Bronchial epithelial cell (primary cell): ENCODE measurements at regions not wholly inside any gene's neighbourhood (a gene's known extent, or its start where the extent isn't known, plus 50 kb on each side); places are given as distances from the start of the nearest gene placed in this dataset.

Source experiments
- DNase-seq: peaks from one replicate; pipeline ENCODE4 v3.0.0-alpha.2; 2010; ENCODE audit warnings: low read depth
- FAIRE-seq: peaks from 2 replicates; lab custom pipeline; 2011; peaks lifted over from hg19 to GRCh38; lab: Jason Lieb, UNC
- H3K27me3 ChIP-seq: 2 replicates; pipeline ENCODE4 v1.5.1; 2011; ENCODE audit warnings: low read length; ENCODE audit not compliant: control insufficient read depth, insufficient read depth
- H3K36me3 ChIP-seq: 2 replicates; pipeline ENCODE4 v1.5.1; 2011; ENCODE audit warnings: low read length; ENCODE audit not compliant: control insufficient read depth, insufficient read depth
- H3K4me3 ChIP-seq: 2 replicates; pipeline ENCODE4 v1.5.1; 2011; ENCODE audit warnings: mild to moderate bottlenecking, low read depth, low read length, control low read depth
- TF ChIP-seq, protein P1 (sequence below): IDR thresholded peaks from 2 replicates; pipeline ENCODE4 v1.5.1; 2011; ENCODE audit warnings: mild to moderate bottlenecking, moderate library complexity, low read length, control low read depth, inconsistent platforms; ENCODE audit not compliant: insufficient read depth, severe bottlenecking

DNA sequence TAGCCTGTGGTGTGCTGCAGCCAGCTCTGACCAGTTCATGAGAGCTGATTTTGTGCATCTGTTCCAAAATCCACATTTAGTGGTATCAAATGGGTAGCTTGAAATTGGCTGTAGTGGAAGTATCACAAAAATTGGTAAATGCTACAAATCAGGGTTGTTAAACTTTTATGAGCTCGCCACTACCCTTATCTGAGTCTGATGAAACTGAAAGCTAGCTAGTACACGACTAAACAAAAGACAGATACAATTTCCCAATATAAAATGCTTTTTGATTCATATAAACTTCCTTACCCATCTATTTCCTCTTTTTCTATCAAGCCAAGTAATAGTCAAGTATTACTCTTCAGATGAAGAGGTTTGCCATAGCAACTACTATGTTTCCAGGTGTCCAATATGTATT is 392.0 kb downstream of the TMEM161B start:
- no peak for FAIRE-seq

DNA sequence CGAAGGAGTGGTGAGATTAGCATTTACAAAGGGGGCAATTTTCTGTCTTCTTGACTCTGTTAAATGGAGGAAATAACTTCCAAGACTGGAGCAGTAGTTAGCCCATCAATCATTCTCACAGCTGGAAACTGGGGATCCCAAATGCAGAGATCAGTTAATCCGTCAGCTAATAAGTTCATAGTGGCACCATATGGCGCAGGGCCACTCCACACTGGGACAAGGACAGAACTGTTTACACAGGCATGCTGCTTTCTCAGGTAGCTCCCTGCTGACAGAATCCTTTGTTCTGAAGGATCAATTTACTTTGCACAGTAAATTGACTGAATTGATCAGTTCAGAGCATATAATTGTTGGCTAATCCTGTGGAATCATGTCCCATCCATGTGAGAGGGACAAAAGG is 395.7 kb downstream of the TMEM161B start:
- Histone ChIP-seq H3K27me3 (no peaks in the 10 kb centered on the region), H3K4me3 (no peak overlapping the region), H3K36me3 (no peaks in the 10 kb centered on the region)
- TF ChIP-seq, protein P1, sequence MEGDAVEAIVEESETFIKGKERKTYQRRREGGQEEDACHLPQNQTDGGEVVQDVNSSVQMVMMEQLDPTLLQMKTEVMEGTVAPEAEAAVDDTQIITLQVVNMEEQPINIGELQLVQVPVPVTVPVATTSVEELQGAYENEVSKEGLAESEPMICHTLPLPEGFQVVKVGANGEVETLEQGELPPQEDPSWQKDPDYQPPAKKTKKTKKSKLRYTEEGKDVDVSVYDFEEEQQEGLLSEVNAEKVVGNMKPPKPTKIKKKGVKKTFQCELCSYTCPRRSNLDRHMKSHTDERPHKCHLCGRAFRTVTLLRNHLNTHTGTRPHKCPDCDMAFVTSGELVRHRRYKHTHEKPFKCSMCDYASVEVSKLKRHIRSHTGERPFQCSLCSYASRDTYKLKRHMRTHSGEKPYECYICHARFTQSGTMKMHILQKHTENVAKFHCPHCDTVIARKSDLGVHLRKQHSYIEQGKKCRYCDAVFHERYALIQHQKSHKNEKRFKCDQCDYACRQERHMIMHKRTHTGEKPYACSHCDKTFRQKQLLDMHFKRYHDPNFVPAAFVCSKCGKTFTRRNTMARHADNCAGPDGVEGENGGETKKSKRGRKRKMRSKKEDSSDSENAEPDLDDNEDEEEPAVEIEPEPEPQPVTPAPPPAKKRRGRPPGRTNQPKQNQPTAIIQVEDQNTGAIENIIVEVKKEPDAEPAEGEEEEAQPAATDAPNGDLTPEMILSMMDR: no peak
- FAIRE-seq (peak; percentile 18), DNase-seq (no peak)

More for the DNA sequence above, 392.0 kb downstream of the TMEM161B start:
- Histone ChIP-seq H3K27me3 (no peaks in the 10 kb centered on the region), H3K36me3 (no peaks in the 10 kb centered on the region), H3K4me3 (no peak overlapping the region)
- TF ChIP-seq, protein P1: no peak
- DNase-seq: no peak

DNA sequence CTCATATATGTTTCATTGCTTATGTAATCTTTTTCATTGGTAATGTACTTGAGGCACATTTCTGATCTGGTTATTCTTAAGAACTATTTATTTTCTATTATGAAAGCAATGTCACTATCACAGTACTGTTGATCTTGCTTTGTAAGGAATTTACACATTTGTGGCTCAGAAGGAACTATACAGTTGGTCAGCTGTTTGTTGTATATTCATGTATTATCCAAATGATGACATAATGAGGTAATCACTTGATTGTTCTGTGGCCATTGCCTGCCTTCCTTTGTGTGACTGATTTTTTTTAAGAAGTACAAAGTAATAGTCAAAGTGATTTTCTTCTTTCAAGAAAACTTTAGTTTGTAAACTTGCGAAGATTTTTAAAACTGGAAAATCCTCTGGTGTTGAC is 399.9 kb downstream of the TMEM161B start:
- no peak overlapping the region for H3K4me3 ChIP-seq
- FAIRE-seq (no peak), DNase-seq (no peak)
- no peaks in the 10 kb centered on the region for H3K27me3 ChIP-seq
- TF ChIP-seq, protein P1: no peak
- H3K36me3 ChIP-seq: no peaks in the 10 kb centered on the region

- TF ChIP-seq, protein P1: no peak
- Histone ChIP-seq H3K4me3 (no peak overlapping the region), H3K27me3 (no peaks in the 10 kb centered on the region), H3K36me3 (no peaks in the 10 kb centered on the region)
- no peak for DNase-seq
- FAIRE-seq: no peak
Measured at GRCh38 chr5:87867281-87867680, 401.4 kb downstream of the TMEM161B start.

DNA sequence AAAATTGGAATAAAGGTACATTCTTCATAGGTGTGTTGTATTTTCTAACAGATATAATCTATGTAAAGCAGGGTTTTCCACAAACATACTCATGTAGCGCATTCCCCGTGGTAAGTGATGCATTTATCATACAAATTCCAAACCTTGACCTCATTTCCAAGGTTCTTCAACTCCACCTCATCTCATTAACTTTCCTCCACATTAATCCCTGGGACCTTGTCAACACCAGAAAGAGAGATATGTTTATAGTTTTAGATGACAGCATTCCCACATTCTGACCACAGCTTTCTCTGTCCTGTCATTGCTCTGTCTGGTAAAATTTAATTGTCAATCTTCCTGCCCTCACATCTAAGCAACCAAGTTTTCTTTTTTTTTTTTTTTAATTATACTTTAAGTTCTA is 415.1 kb downstream of the TMEM161B start:
- Histone ChIP-seq H3K36me3 (no peaks in the 10 kb centered on the region), H3K4me3 (no peak overlapping the region), H3K27me3 (no peaks in the 10 kb centered on the region)
- TF ChIP-seq, protein P1: no peak
- DNase-seq (no peak), FAIRE-seq (no peak)

DNA sequence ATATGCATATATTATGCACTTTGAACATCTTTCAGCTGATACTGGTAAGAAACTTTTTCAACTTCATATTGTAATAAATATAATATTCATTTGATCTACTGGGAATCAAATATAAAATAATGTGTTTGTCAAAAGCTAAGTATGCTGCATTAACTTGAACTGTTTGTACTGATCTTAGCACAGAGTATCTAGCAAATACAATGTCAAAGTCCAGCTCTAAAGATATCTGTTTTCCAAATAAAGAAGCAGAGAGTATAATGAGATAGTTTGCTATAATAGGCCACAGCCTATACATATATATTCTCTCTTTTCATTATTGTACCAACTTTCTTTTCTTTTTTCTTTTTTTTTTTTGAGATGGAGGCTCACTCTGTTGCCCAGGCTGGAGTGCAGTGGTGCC is 417.0 kb downstream of the TMEM161B start:
- no peak overlapping the region for H3K4me3 ChIP-seq
- no peak for DNase-seq
- H3K36me3 ChIP-seq: no peaks in the 10 kb centered on the region
- no peak for FAIRE-seq
- TF ChIP-seq, protein P1: no peak
- H3K27me3 ChIP-seq: no peaks in the 10 kb centered on the region
